Activated T-cell treated with anti-CD3 and anti-CD28 coated beads, Interleukin-2, amount 50 U/mL, for 48 hours (primary cell): ENCODE measurements at regions not wholly inside any gene's neighbourhood (a gene's known extent, or its start where the extent isn't known, plus 50 kb on each side); places are given as distances from the start of the nearest gene placed in this dataset.

Experiments
- DNase-seq, 2 experiments: peaks; one replicate each; pipeline ENCODE4 v3.0.0-alpha.2; 2020

- DNase-seq, result no peak
Measured at GRCh38 chr10:130372222-130372621, 236.0 kb downstream of the GLRX3 start.

GRCh38 chr10:130372866-130373265 lies 236.7 kb downstream of the GLRX3 start:
- no peak for DNase-seq

- no peak for DNase-seq
Measured at GRCh38 chr10:130377986-130378540, 241.9 kb downstream of the GLRX3 start.

GRCh38 chr10:130378556-130379400 lies 242.6 kb downstream of the GLRX3 start:
- DNase-seq, result no peak

- no peak for DNase-seq
Measured at GRCh38 chr10:130380056-130380455, 243.9 kb downstream of the GLRX3 start.

GRCh38 chr10:130382031-130382430 lies 245.8 kb downstream of the GLRX3 start:
- DNase-seq, result no peak

- DNase-seq, result no peak
Measured at GRCh38 chr10:130387936-130388580, 251.9 kb downstream of the GLRX3 start.

GRCh38 chr10:130388746-130389145 lies 252.6 kb downstream of the GLRX3 start:
- DNase-seq, result no peak

- no peak for DNase-seq
Measured at GRCh38 chr10:130389906-130390305, 253.7 kb downstream of the GLRX3 start.

GRCh38 chr10:130392031-130392430 lies 255.8 kb downstream of the GLRX3 start:
- DNase-seq, result no peak

- DNase-seq, result no peak
Measured at GRCh38 chr10:130393342-130393741, 257.2 kb downstream of the GLRX3 start.

- no peak for DNase-seq
Measured at GRCh38 chr10:130394832-130395231, 258.6 kb downstream of the GLRX3 start.

GRCh38 chr10:130395248-130395936 lies 259.2 kb downstream of the GLRX3 start:
- DNase-seq, result no peak

GRCh38 chr10:130396044-130396443 lies 259.9 kb downstream of the GLRX3 start:
- DNase-seq, result no peak

GRCh38 chr10:130398090-130398994 lies 262.2 kb downstream of the GLRX3 start:
- DNase-seq, result no peak

GRCh38 chr10:130399425-130399950 lies 263.3 kb downstream of the GLRX3 start:
- DNase-seq, result no peak

- DNase-seq, result no peak
Measured at GRCh38 chr10:130400890-130401289, 264.7 kb downstream of the GLRX3 start.

- no peak for DNase-seq
Measured at GRCh38 chr10:130401860-130402765, 265.9 kb downstream of the GLRX3 start.

GRCh38 chr10:130403153-130404075 lies 267.2 kb downstream of the GLRX3 start:
- no peak for DNase-seq
